IMR-90 (cell line): ENCODE measurements at regions not wholly inside any gene's neighbourhood (a gene's known extent, or its start where the extent isn't known, plus 50 kb on each side); places are given as distances from the start of the nearest gene placed in this dataset.

Source experiments
- ATAC-seq: fragments of 200-7000 bp; cut with Tn5 transposase; 2 replicates; pipeline ENCODE4 v1.9.1; 2020; ENCODE audit warnings: low read depth, mild to moderate bottlenecking, moderate library complexity
- BruUV-seq: library from RNA; stranded (reverse); fragments of 400-500 nt; replicated peaks from 2 replicates; lab custom pipeline; 2021; lab: Mats Ljungman, UMichigan
- CTCF ChIA-PET: fragments of 300-600 bp; formaldehyde crosslinking; extraction: SDS; loops from one replicate; lab custom pipeline; 2021; ENCODE audit warnings: antibody characterized with exemption; lab: Yijun Ruan, JAX
- POLR2A ChIA-PET: fragments of 300-600 bp; sonication (Branson Sonifier 250); formaldehyde crosslinking; loops from one replicate; lab custom pipeline; 2022; ENCODE audit warnings: antibody characterized with exemption; ENCODE audit not compliant: unreplicated experiment; lab: Charles Lee
- DNase-seq: peaks from one replicate; pipeline ENCODE4 v3.0.0; 2013
- H2AFZ ChIP-seq: replicated peaks from 2 replicates; pipeline ENCODE3; 2013; ENCODE audit warnings: low read length, mild to moderate bottlenecking; ENCODE audit not compliant: poor library complexity
- H2AK5ac ChIP-seq: 2 replicates; pipeline ENCODE4 v1.6.1; 2013; ENCODE audit warnings: low read depth, low read length, inconsistent platforms
- H2AK9ac ChIP-seq: replicated peaks from 2 replicates; pipeline ENCODE3; 2013; ENCODE audit warnings: mild to moderate bottlenecking, low read depth, low read length, moderate library complexity; ENCODE audit not compliant: poor library complexity
- H2BK120ac ChIP-seq: 2 replicates; pipeline ENCODE4 v1.6.1; 2013; ENCODE audit warnings: low read depth, low read length, inconsistent platforms
- H2BK15ac ChIP-seq: 3 replicates; pipeline ENCODE4 v1.6.1; 2013; ENCODE audit warnings: low read depth, low read length, inconsistent platforms
- H2BK20ac ChIP-seq: 2 replicates; pipeline ENCODE4 v1.6.1; 2013; ENCODE audit warnings: low read depth, mild to moderate bottlenecking, inconsistent platforms, low read length, moderate library complexity
- H2BK5ac ChIP-seq: 2 replicates; pipeline ENCODE4 v1.6.1; 2013; ENCODE audit warnings: mild to moderate bottlenecking, low read depth, low read length, inconsistent platforms; ENCODE audit not compliant: poor library complexity, severe bottlenecking
- H3K14ac ChIP-seq: replicated peaks from 2 replicates; pipeline ENCODE4 v1.6.1; 2013; ENCODE audit warnings: low read depth, low read length, inconsistent platforms
- H3K18ac ChIP-seq: 2 replicates; pipeline ENCODE4 v1.6.1; 2013; ENCODE audit warnings: low read depth, low read length, control low read depth
- H3K23ac ChIP-seq: 2 replicates; pipeline ENCODE4 v1.6.1; 2013; ENCODE audit warnings: low read depth, low read length, inconsistent platforms
- H3K27ac ChIP-seq: 2 replicates; pipeline ENCODE4 v1.5.1; 2013; ENCODE audit warnings: mild to moderate bottlenecking, control low read depth, low read length; ENCODE audit not compliant: insufficient read depth
- H3K27me3 ChIP-seq: 2 replicates; pipeline ENCODE4 v1.6.1; 2013; ENCODE audit warnings: low read length; ENCODE audit not compliant: control insufficient read depth, insufficient read depth
- H3K36me3 ChIP-seq: 2 replicates; pipeline ENCODE4 v1.6.1; 2013; ENCODE audit warnings: low read length, mixed read lengths; ENCODE audit not compliant: control insufficient read depth, insufficient read depth
- H3K4ac ChIP-seq: 2 replicates; pipeline ENCODE4 v1.6.1; 2013; ENCODE audit warnings: low read depth, low read length, inconsistent platforms
- H3K4me1 ChIP-seq: 2 replicates; pipeline ENCODE4 v1.6.1; 2013; ENCODE audit warnings: low read length, mixed read lengths; ENCODE audit not compliant: control insufficient read depth, insufficient read depth
- H3K4me2 ChIP-seq: 2 replicates; pipeline ENCODE4 v1.6.1; 2013; ENCODE audit warnings: low read depth, mild to moderate bottlenecking, control low read depth, low read length, moderate library complexity
- H3K4me3 ChIP-seq: 2 replicates; pipeline ENCODE4 v1.5.1; 2013; ENCODE audit warnings: low read depth, mild to moderate bottlenecking, control low read depth, low read length, moderate library complexity; ENCODE audit not compliant: insufficient read depth
- H3K56ac ChIP-seq: 2 replicates; pipeline ENCODE4 v1.6.1; 2013; ENCODE audit warnings: low read length, inconsistent platforms; ENCODE audit not compliant: insufficient read depth; ENCODE audit errors: extremely low read depth
- H3K79me1 ChIP-seq, 2 experiments: 2 replicates each; pipeline ENCODE4 v1.6.1; 2013; ENCODE audit warnings: low read length in 2 of 2, inconsistent platforms in 1 of 2, low read depth in 1 of 2
- H3K9ac ChIP-seq: 2 replicates; pipeline ENCODE4 v1.6.1; 2013; ENCODE audit warnings: low read depth, low read length, control low read depth
- H3K9me1 ChIP-seq: 2 replicates; pipeline ENCODE4 v1.6.1; 2013; ENCODE audit warnings: low read length, inconsistent platforms; ENCODE audit not compliant: insufficient read depth
- H3K9me3 ChIP-seq: 2 replicates; pipeline ENCODE4 v1.6.1; 2013; ENCODE audit warnings: low read length; ENCODE audit not compliant: control insufficient read depth, insufficient read depth
- H4K20me1 ChIP-seq: 2 replicates; pipeline ENCODE4 v1.6.1; 2013; ENCODE audit warnings: low read length, inconsistent platforms; ENCODE audit not compliant: insufficient read depth
- H4K5ac ChIP-seq: 2 replicates; pipeline ENCODE4 v1.6.1; 2013; ENCODE audit warnings: mild to moderate bottlenecking, low read depth, low read length, control low read depth
- H4K8ac ChIP-seq, 2 experiments: 2 replicates each; pipeline ENCODE4 v1.6.1; 2013; ENCODE audit warnings: low read depth in 2 of 2, low read length in 2 of 2, control low read depth in 1 of 2, inconsistent platforms in 1 of 2
- H4K91ac ChIP-seq: 2 replicates; pipeline ENCODE4 v1.6.1; 2013; ENCODE audit warnings: low read depth, low read length, inconsistent platforms; ENCODE audit not compliant: insufficient read depth
- BHLHE40 ChIP-seq: fragments of 150-350 bp; IDR thresholded peaks from 2 replicates; pipeline ENCODE4 v1.6.1; 2016; ENCODE audit warnings: mild to moderate bottlenecking, low read depth, low read length
- CEBPB ChIP-seq: IDR thresholded peaks from 2 replicates; pipeline ENCODE4 v1.6.1; 2012; ENCODE audit warnings: low read depth, low read length, improper control_type of control experiment
- CHD1 ChIP-seq: IDR thresholded peaks from 2 replicates; pipeline ENCODE4 v1.6.1; 2012; ENCODE audit warnings: low read depth, low read length, improper control_type of control experiment
- CTCF ChIP-seq: conservative IDR thresholded peaks from 2 replicates; pipeline ENCODE4 v1.5.1; 2012; ENCODE audit warnings: mild to moderate bottlenecking, low read depth, low read length, improper control_type of control experiment
- ELK1 ChIP-seq: fragments of 150-350 bp; IDR thresholded peaks from 2 replicates; pipeline ENCODE4 v1.6.1; 2016; ENCODE audit warnings: low read depth, mild to moderate bottlenecking, low read length, moderate library complexity, borderline replicate concordance
- FOS ChIP-seq: fragments of 150-350 bp; IDR thresholded peaks from 2 replicates; pipeline ENCODE4 v1.6.1; 2016; ENCODE audit warnings: low read depth, low read length
- MAFK ChIP-seq: IDR thresholded peaks from 2 replicates; pipeline ENCODE4 v1.6.1; 2012; ENCODE audit warnings: low read depth, low read length, improper control_type of control experiment
- MAZ ChIP-seq: IDR thresholded peaks from 2 replicates; pipeline ENCODE4 v1.6.1; 2012; ENCODE audit warnings: low read depth, mild to moderate bottlenecking, low read length, improper control_type of control experiment, moderate library complexity, borderline replicate concordance
- MXI1 ChIP-seq: IDR thresholded peaks from 2 replicates; pipeline ENCODE4 v1.6.1; 2012; ENCODE audit warnings: low read depth, mild to moderate bottlenecking, low read length, moderate library complexity, borderline replicate concordance
- NFE2L2 ChIP-seq: fragments of 150-350 bp; IDR thresholded peaks from 2 replicates; pipeline ENCODE4 v1.6.1; 2016; ENCODE audit warnings: low read depth, mild to moderate bottlenecking, low read length
- POLR2A ChIP-seq: IDR thresholded peaks from 2 replicates; pipeline ENCODE4 v1.6.1; 2012; ENCODE audit warnings: mild to moderate bottlenecking, low read depth, low read length
- RAD21 ChIP-seq: IDR thresholded peaks from 2 replicates; pipeline ENCODE4 v1.6.1; 2012; ENCODE audit warnings: low read length, improper control_type of control experiment
- RCOR1 ChIP-seq: IDR thresholded peaks from 2 replicates; pipeline ENCODE4 v1.6.1; 2012; ENCODE audit warnings: mild to moderate bottlenecking, low read length, improper control_type of control experiment; ENCODE audit not compliant: insufficient replicate concordance
- RFX5 ChIP-seq: IDR thresholded peaks from 2 replicates; pipeline ENCODE4 v1.8.0; 2012; ENCODE audit warnings: low read depth, mild to moderate bottlenecking, low read length, moderate library complexity
- SMC3 ChIP-seq: fragments of 150-350 bp; IDR thresholded peaks from 2 replicates; pipeline ENCODE4 v1.6.1; 2016; ENCODE audit warnings: low read depth, mild to moderate bottlenecking, antibody characterized with exemption, low read length, moderate library complexity
- USF2 ChIP-seq: fragments of 150-350 bp; IDR thresholded peaks from 2 replicates; pipeline ENCODE4 v1.6.1; 2017; ENCODE audit warnings: mild to moderate bottlenecking, antibody characterized with exemption, low read length, low read depth
- WGBS, 2 experiments: methylation state at CpG; one replicate each; pipeline versions ENCODE4 v1.1.5 to v1.1.7; 2013; ENCODE audit warnings: missing lambda C conversion rate in 2 of 2; ENCODE audit not compliant: insufficient read length in 1 of 2; ENCODE audit errors: extremely low coverage in 2 of 2; 5-methylcytosine and 5-hydroxymethylcytosine counted together
- dilution Hi-C: fragments of 300-500 bp; cut with HindIII; formaldehyde crosslinking; loops from one replicate; pipeline ENCODE4 v1.14.3; 2018; ENCODE audit warnings: low sequenced_read_pairs; ENCODE audit not compliant: unreplicated experiment
- in situ Hi-C: fragments of 300-500 bp; cut with MboI; formaldehyde crosslinking; loops from 3 replicates; pipeline ENCODE4 v1.14.3; 2019; ENCODE audit warnings: low sequenced_read_pairs, inconsistent platforms, mixed read lengths
- intact Hi-C: fragments of 100-400 bp; cut with micrococcal nuclease; formaldehyde crosslinking; loops from 2 replicates; pipeline ENCODE4 v1.10.0; 2022

- dilution Hi-C loops (no loop called here), intact Hi-C loops (no loop called here), in situ Hi-C loops (no loop called here)
- no peak overlapping the region for H3K18ac ChIP-seq
- H3K14ac ChIP-seq, result no peak overlapping the region
- H3K4me1 ChIP-seq, result no peaks in the 10 kb centered on the region
- H3K56ac ChIP-seq, result no peak overlapping the region
- no peak overlapping the region for H3K27ac ChIP-seq
- no peak overlapping the region for H3K4ac ChIP-seq
- no peaks in the 10 kb centered on the region for H3K36me3 ChIP-seq
- ChIA-PET CTCF (no interaction called here), POLR2A (no interaction called here)
- no peak overlapping the region for H3K4me2 ChIP-seq
- DNase-seq (no peak), ATAC-seq (no peak)
- H3K4me3 ChIP-seq, result no peak overlapping the region
- H3K27me3 ChIP-seq, result no peaks in the 10 kb centered on the region
- WGBS, 2 experiments, result no CpG with 5 or more reads among the region's 3 CpGs
- no peak overlapping the region for H2AK5ac ChIP-seq
- H4K91ac ChIP-seq, result no peak overlapping the region
- H3K9me3 ChIP-seq, result peaks cover 29% of the 10 kb centered on the region
- H2AK9ac ChIP-seq, result no peak overlapping the region
- BruUV-seq, result no TSS peak
- H3K79me1 ChIP-seq, result no peaks in the 10 kb centered on the region
- no peak overlapping the region for H2BK15ac ChIP-seq
- no peak overlapping the region for H3K23ac ChIP-seq
- H4K20me1 ChIP-seq, result no peaks in the 10 kb centered on the region
- H4K8ac ChIP-seq, result no peak overlapping the region
- no peak overlapping the region for H2AFZ ChIP-seq
- H3K9ac ChIP-seq, result no peak overlapping the region
- no peak overlapping the region for H2BK120ac ChIP-seq
- TF ChIP-seq POLR2A (no peak), MAFK (no peak), RFX5 (no peak), CTCF (no peak), USF2 (no peak), RAD21 (no peak), CEBPB (no peak), ELK1 (no peak), RCOR1 (no peak), CHD1 (no peak), MXI1 (no peak), FOS (no peak), MAZ (no peak), SMC3 (no peak), BHLHE40 (no peak), NFE2L2 (no peak)
- no peak overlapping the region for H2BK20ac ChIP-seq
- no peak overlapping the region for H2BK5ac ChIP-seq
- H4K5ac ChIP-seq, result no peak overlapping the region
- H3K9me1 ChIP-seq, result no peaks in the 10 kb centered on the region
Measured at GRCh38 chr5:5951953-5952352, 426.4 kb downstream of the MED10 start.
